HG02973 (cell line): ENCODE measurements at regions not wholly inside any gene's neighbourhood (a gene's known extent, or its start where the extent isn't known, plus 50 kb on each side); places are given as distances from the start of the nearest gene placed in this dataset.
"Not testable (repeated sequence)": the region's sequence is repeated elsewhere in the genome, so short reads cannot be mapped to it uniquely, and the experiment has no call there.

Experiments used
- ATAC-seq: cut with Tn5 transposase; IDR thresholded peaks from one replicate; pipeline ENCODE4 v1.9.1; 2021; ENCODE audit warnings: moderate library complexity; ENCODE audit not compliant: unreplicated experiment

GRCh38 chr3:193922034-193922774 is 213.7 kb upstream of the HES1 start:
- ATAC-seq, result no peak

GRCh38 chr3:193923958-193924357 is 212.0 kb upstream of the HES1 start:
- not testable (repeated sequence) for ATAC-seq

- not testable (repeated sequence) for ATAC-seq
These were observed 209.9 kb upstream of the HES1 start for GRCh38 chr3:193926071-193926470.

- ATAC-seq, result not testable (repeated sequence)
These were observed 208.3 kb upstream of the HES1 start for GRCh38 chr3:193927413-193928206.

GRCh38 chr3:193928354-193929209 is 207.4 kb upstream of the HES1 start:
- no peak for ATAC-seq

GRCh38 chr3:193929373-193929772 is 206.6 kb upstream of the HES1 start:
- ATAC-seq, result no peak

GRCh38 chr3:193929921-193930646 is 205.9 kb upstream of the HES1 start:
- ATAC-seq, result no peak

GRCh38 chr3:193932136-193932535 is 203.8 kb upstream of the HES1 start:
- ATAC-seq, result no peak

GRCh38 chr3:193932576-193932975 is 203.4 kb upstream of the HES1 start:
- no peak for ATAC-seq

GRCh38 chr3:193933451-193933850 is 202.5 kb upstream of the HES1 start:
- no peak for ATAC-seq

GRCh38 chr3:193935916-193936315 is 200.0 kb upstream of the HES1 start:
- no peak for ATAC-seq

GRCh38 chr3:193938613-193939012 is 197.3 kb upstream of the HES1 start:
- ATAC-seq, result no peak

- ATAC-seq, result no peak
These were observed 196.4 kb upstream of the HES1 start for GRCh38 chr3:193939527-193939926.

- no peak for ATAC-seq
These were observed 195.4 kb upstream of the HES1 start for GRCh38 chr3:193940526-193940925.

- ATAC-seq, result no peak
These were observed 194.5 kb upstream of the HES1 start for GRCh38 chr3:193941486-193941885.

- no peak for ATAC-seq
These were observed 193.4 kb upstream of the HES1 start for GRCh38 chr3:193942516-193943055.

GRCh38 chr3:193943200-193943599 is 192.7 kb upstream of the HES1 start:
- ATAC-seq, result no peak

GRCh38 chr3:193943851-193944517 is 192.0 kb upstream of the HES1 start:
- ATAC-seq, result no peak

GRCh38 chr3:193944518-193944884 is 191.4 kb upstream of the HES1 start:
- ATAC-seq, result no peak

GRCh38 chr3:193945143-193945542 is 190.8 kb upstream of the HES1 start:
- ATAC-seq, result no peak
